BJ (cell line): ENCODE measurements at regions not wholly inside any gene's neighbourhood (a gene's known extent, or its start where the extent isn't known, plus 50 kb on each side); places are given as distances from the start of the nearest gene placed in this dataset.

Experiments
- CTCF ChIA-PET: fragments of 350-600 bp; formaldehyde crosslinking; extraction: SDS; loops from one replicate; lab custom pipeline; 2021; ENCODE audit warnings: antibody characterized with exemption, inconsistent platforms; lab: Yijun Ruan, JAX
- POLR2A ChIA-PET: fragments of 300-600 bp; sonication (Branson Sonifier 250); formaldehyde crosslinking; extraction: SDS; loops from one replicate; lab custom pipeline; 2021; ENCODE audit warnings: antibody characterized with exemption; lab: Charles Lee
- DNase-seq: peaks from one replicate; pipeline ENCODE4 v3.0.0-alpha.2; 2011; ENCODE audit warnings: low read depth
- H3K27me3 ChIP-seq: 2 replicates; pipeline ENCODE4 v1.6.0; 2011; ENCODE audit warnings: low read length; ENCODE audit not compliant: control insufficient read depth, insufficient read depth
- H3K36me3 ChIP-seq: 2 replicates; pipeline ENCODE4 v1.5.1; 2011; ENCODE audit warnings: low read length; ENCODE audit not compliant: control insufficient read depth, insufficient read depth
- H3K4me3 ChIP-seq: 2 replicates; pipeline ENCODE4 v1.5.1; 2011; ENCODE audit warnings: low read depth, mild to moderate bottlenecking, control low read depth, low read length
- TF ChIP-seq, protein P1 (sequence below): IDR thresholded peaks from 2 replicates; pipeline ENCODE4 v1.5.1; 2011; ENCODE audit warnings: low read depth, mild to moderate bottlenecking, control low read depth, inconsistent platforms, low read length, moderate library complexity; ENCODE audit not compliant: insufficient read depth

DNA sequence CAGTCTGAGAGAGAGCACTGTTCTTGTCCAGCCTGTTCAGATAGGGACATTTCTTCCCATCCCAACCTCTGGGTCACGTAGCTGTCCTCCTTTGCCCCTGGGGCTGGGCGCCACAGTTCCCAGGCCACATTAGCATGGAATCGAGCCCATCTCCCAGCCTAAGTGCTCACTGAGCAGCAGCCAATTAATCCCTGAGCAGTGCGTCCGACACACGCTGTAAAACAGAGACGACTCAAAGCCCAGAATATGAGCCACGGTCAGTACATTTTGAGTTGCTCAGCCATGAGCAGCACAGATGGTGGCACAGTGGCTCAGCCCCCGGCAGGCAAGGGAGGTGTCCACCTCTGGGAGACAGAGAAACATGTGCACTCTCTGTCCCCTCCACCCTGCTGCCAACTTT is 267.4 kb downstream of the NPHP4 start:
- Histone ChIP-seq H3K27me3 (no peaks in the 10 kb centered on the region), H3K36me3 (no peaks in the 10 kb centered on the region), H3K4me3 (no peak overlapping the region)
- TF ChIP-seq, protein P1, sequence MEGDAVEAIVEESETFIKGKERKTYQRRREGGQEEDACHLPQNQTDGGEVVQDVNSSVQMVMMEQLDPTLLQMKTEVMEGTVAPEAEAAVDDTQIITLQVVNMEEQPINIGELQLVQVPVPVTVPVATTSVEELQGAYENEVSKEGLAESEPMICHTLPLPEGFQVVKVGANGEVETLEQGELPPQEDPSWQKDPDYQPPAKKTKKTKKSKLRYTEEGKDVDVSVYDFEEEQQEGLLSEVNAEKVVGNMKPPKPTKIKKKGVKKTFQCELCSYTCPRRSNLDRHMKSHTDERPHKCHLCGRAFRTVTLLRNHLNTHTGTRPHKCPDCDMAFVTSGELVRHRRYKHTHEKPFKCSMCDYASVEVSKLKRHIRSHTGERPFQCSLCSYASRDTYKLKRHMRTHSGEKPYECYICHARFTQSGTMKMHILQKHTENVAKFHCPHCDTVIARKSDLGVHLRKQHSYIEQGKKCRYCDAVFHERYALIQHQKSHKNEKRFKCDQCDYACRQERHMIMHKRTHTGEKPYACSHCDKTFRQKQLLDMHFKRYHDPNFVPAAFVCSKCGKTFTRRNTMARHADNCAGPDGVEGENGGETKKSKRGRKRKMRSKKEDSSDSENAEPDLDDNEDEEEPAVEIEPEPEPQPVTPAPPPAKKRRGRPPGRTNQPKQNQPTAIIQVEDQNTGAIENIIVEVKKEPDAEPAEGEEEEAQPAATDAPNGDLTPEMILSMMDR: no peak
- CTCF ChIA-PET: no interaction called here
- POLR2A ChIA-PET: no interaction called here
- DNase-seq: no peak

DNA sequence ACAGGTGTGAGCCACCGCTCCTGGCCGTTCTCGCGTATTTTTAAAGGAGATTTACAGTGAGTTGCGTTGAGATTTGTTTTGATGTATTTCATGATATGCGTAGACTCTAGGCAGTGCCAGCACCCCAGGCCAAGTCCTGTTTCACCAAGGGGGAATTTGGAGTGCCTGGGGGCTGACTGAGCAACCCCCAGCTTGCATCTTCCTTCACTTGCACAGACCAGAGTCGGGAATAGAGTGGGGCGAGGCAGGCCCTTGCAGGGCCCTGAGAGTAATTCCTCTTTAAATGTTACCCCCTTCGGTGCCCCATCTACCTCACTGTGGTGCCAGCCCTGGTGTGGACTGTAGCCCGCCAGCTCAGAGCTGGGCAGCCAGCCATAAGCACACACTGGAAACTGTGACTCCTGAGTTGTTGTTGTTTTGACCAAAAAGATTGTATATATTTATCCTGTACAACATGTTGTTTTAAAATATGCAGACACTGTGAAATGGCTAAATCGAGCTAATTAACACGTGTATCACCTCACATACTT is 269.5 kb downstream of the NPHP4 start:
- DNase-seq: no peak
- TF ChIP-seq, protein P1: no peak
- POLR2A ChIA-PET: no interaction called here

DNA sequence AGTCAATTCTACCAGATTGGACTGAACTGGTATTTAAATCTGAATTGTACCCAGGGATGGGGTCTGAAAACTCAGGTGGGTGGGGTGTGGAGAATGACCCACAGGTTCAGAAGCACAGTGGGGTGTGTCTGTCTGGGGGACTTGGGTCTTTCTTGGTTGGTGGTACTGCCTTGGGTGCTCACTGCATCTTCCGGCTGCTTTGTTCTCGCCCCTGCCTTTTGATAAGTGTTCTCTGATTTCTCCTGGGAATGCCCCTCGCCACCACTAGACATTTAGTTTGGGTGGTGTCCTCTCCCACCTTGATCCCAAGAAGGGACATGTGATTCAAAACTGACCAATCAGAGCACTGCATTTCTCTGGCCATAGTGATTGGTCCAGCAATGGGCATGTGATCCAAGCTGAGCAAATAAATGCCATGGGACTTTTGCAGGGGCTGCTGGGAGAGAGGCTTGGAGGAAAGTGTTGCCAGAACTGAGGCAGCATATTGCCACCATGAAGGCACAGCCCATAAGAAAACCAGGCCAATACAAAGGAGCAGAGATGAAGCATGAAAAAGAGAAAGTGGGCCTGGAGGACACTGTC is 270.5 kb downstream of the NPHP4 start:
- ChIA-PET CTCF (no interaction called here), POLR2A (no interaction called here)
- TF ChIP-seq, protein P1: no peak
- Histone ChIP-seq H3K4me3 (no peak overlapping the region), H3K27me3 (no peaks in the 10 kb centered on the region), H3K36me3 (no peaks in the 10 kb centered on the region)
- no peak for DNase-seq

More for the DNA sequence above, 269.5 kb downstream of the NPHP4 start:
- Histone ChIP-seq H3K4me3 (no peak overlapping the region), H3K36me3 (no peaks in the 10 kb centered on the region), H3K27me3 (no peaks in the 10 kb centered on the region)
- CTCF ChIA-PET: no interaction called here

DNA sequence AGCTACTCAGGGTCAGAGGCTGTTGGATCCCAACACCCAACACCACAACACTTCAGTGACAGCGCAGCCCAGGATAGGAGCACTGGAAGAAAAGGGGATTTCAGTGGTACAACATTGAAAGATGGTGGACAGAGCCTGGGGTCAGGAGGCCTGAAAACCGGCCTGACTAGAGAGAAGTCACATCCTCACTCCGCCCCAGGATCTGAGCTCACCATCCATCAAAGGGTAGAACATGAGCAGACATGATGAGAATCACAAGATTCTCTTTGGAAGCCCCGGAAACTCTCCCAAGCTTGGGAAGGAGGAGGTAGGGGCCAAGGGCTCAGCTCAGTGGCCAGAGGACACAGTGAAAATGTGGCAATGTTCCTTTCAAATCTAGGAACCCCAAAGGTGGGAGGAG is 271.3 kb downstream of the NPHP4 start:
- TF ChIP-seq, protein P1: no peak
- no peak for DNase-seq
- H3K4me3 ChIP-seq: no peak overlapping the region
- no peaks in the 10 kb centered on the region for H3K27me3 ChIP-seq
- no peaks in the 10 kb centered on the region for H3K36me3 ChIP-seq
- ChIA-PET POLR2A (no interaction called here), CTCF (no interaction called here)

DNA sequence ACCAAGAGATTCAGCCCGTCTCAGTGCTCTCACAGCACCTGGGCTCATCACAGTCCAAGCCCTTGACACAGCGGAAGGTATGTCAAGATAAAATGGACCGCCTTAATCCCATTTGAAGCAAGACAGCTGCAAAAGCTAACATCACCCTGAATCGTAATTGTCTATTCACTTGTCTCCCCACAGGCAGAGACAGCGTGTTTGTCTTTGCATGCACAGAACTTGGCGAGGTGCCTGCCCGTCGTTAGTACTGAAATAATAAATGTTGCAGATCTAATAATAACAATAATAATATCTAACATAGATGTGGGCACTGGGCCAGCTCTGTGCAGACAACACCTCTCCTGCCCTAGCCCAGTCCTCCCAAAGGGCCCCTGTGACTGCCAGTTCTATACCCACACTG is 271.7 kb downstream of the NPHP4 start:
- ChIA-PET POLR2A (no interaction called here), CTCF (no interaction called here)
- no peak overlapping the region for H3K4me3 ChIP-seq
- no peaks in the 10 kb centered on the region for H3K27me3 ChIP-seq
- no peaks in the 10 kb centered on the region for H3K36me3 ChIP-seq
- DNase-seq: no peak
- TF ChIP-seq, protein P1: no peak
